Right lobe of liver (tissue), 4 donors: ENCODE measurements at regions not wholly inside any gene's neighbourhood (a gene's known extent, or its start where the extent isn't known, plus 50 kb on each side); places are given as distances from the start of the nearest gene placed in this dataset.

Experiments
- POLR2A ChIP-seq: fragments of 450-650 bp; IDR thresholded peaks from one replicate; pipeline ENCODE4 v1.6.1; 2017; ENCODE audit warnings: antibody characterized with exemption, mild to moderate bottlenecking
- TF ChIP-seq, protein P1 (sequence below), 4 donors: fragments of 200-600 bp in 3 of 4; fragments of 450-650 bp in 1 of 4; IDR thresholded peaks; one replicate each; pipeline versions ENCODE4 v1.5.1 to v1.8.0; 2016 to 2022; ENCODE audit warnings: antibody characterized with exemption in 4 of 4, mild to moderate bottlenecking in 2 of 4
- donor health status: DM: no; HTN: no; CAD: no.
- donor health status: DM: no; HTN: no; CAD: no.
- donor health status: DM: no; HTN: yes; CAD: no.

DNA sequence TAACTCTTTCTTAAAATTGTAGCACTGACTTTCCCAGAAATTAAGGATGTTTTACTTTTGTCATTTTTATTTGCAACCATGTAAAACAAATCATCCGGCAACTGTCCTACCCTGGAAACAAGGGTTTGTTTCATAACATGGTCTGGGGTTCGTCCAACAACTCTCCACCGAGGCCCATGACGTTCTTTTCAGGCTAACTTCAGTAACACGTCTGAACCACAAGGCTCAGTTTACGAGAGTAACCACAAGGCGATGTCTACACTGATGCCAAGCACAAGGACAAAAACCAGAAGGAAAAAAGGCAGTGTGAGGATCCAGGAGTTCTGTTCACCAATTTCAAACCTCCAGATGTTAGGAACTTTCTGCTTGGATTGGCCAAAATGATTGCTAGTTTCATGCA is 546.1 kb downstream of the NTRK3 start:
- TF ChIP-seq, protein P1, sequence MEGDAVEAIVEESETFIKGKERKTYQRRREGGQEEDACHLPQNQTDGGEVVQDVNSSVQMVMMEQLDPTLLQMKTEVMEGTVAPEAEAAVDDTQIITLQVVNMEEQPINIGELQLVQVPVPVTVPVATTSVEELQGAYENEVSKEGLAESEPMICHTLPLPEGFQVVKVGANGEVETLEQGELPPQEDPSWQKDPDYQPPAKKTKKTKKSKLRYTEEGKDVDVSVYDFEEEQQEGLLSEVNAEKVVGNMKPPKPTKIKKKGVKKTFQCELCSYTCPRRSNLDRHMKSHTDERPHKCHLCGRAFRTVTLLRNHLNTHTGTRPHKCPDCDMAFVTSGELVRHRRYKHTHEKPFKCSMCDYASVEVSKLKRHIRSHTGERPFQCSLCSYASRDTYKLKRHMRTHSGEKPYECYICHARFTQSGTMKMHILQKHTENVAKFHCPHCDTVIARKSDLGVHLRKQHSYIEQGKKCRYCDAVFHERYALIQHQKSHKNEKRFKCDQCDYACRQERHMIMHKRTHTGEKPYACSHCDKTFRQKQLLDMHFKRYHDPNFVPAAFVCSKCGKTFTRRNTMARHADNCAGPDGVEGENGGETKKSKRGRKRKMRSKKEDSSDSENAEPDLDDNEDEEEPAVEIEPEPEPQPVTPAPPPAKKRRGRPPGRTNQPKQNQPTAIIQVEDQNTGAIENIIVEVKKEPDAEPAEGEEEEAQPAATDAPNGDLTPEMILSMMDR (IDR thresholded peaks at IDR 0.05): no peak
- TF ChIP-seq POLR2A: no peak
